NCI-H187 treated with DMSO at 0.1 percent for 48 hours (cell line): ENCODE measurements at regions not wholly inside any gene's neighbourhood (a gene's known extent, or its start where the extent isn't known, plus 50 kb on each side); places are given as distances from the start of the nearest gene placed in this dataset.

ENCODE experiments used
- DNase-seq: peaks from one replicate; lab custom pipeline; 2025; lab: John Stamatoyannopoulos, UW

GRCh38 chr2:236874866-236875481, 210.7 kb upstream of the COPS8 start:
- DNase-seq = no peak

- DNase-seq = no peak
These were observed 209.7 kb upstream of the COPS8 start for GRCh38 chr2:236875906-236876505.

GRCh38 chr2:236876642-236877041, 209.0 kb upstream of the COPS8 start:
- DNase-seq = no peak

GRCh38 chr2:236877972-236878371, 207.7 kb upstream of the COPS8 start:
- no peak for DNase-seq

GRCh38 chr2:236879416-236879963, 206.2 kb upstream of the COPS8 start:
- DNase-seq = no peak

GRCh38 chr2:236882074-236882473, 203.6 kb upstream of the COPS8 start:
- no peak for DNase-seq

- no peak for DNase-seq
These were observed 202.8 kb upstream of the COPS8 start for GRCh38 chr2:236882930-236883329.

- no peak for DNase-seq
These were observed 201.9 kb upstream of the COPS8 start for GRCh38 chr2:236883819-236884218.

GRCh38 chr2:236884569-236885175, 201.0 kb upstream of the COPS8 start:
- DNase-seq = no peak

GRCh38 chr2:236886456-236886855, 199.2 kb upstream of the COPS8 start:
- DNase-seq = no peak

GRCh38 chr2:236887531-236887930, 198.2 kb upstream of the COPS8 start:
- DNase-seq = no peak

GRCh38 chr2:236887953-236888793, 197.5 kb upstream of the COPS8 start:
- DNase-seq = no peak

- DNase-seq = no peak
These were observed 196.6 kb upstream of the COPS8 start for GRCh38 chr2:236888794-236889780.

- DNase-seq = no peak
These were observed 195.6 kb upstream of the COPS8 start for GRCh38 chr2:236889791-236890704.

- no peak for DNase-seq
These were observed 193.0 kb upstream of the COPS8 start for GRCh38 chr2:236892721-236893120.

GRCh38 chr2:236894791-236895190, 190.9 kb upstream of the COPS8 start:
- no peak for DNase-seq

- no peak for DNase-seq
These were observed 190.2 kb upstream of the COPS8 start for GRCh38 chr2:236895497-236895896.

- DNase-seq = no peak
These were observed 189.0 kb upstream of the COPS8 start for GRCh38 chr2:236896688-236897087.

- DNase-seq = no peak
These were observed 186.5 kb upstream of the COPS8 start for GRCh38 chr2:236899146-236899545.
